Caco-2 (cell line): ENCODE measurements at regions not wholly inside any gene's neighbourhood (a gene's known extent, or its start where the extent isn't known, plus 50 kb on each side); places are given as distances from the start of the nearest gene placed in this dataset.

ENCODE experiments used
- BruUV-seq: library from RNA; stranded (reverse); fragments of 400-500 nt; replicated peaks from 2 replicates; lab custom pipeline; 2021; lab: Mats Ljungman, UMichigan
- CTCF ChIA-PET: fragments of 300-600 bp; sonication (Branson Sonifier 250); formaldehyde crosslinking; loops from one replicate; lab custom pipeline; 2022; ENCODE audit warnings: antibody characterized with exemption; lab: Charles Lee
- POLR2A ChIA-PET: fragments of 300-600 bp; sonication (Branson Sonifier 250); formaldehyde crosslinking; loops from one replicate; lab custom pipeline; 2022; ENCODE audit warnings: antibody characterized with exemption; lab: Charles Lee
- DNase-seq, 2 experiments: peaks; one replicate each; pipeline versions ENCODE4 v3.0.0 to v3.0.0-alpha.2; 2020 to 2022
- H3K27me3 ChIP-seq: replicated peaks from 2 replicates; pipeline ENCODE4 v1.6.0; 2011; ENCODE audit warnings: low read length; ENCODE audit not compliant: control insufficient read depth, insufficient read depth
- H3K36me3 ChIP-seq: 2 replicates; pipeline ENCODE4 v1.5.1; 2011; ENCODE audit warnings: low read length; ENCODE audit not compliant: control insufficient read depth, insufficient read depth
- H3K4me1 ChIP-seq: fragments of 250-450 bp; sonication (Bioruptor Pico); 2 replicates; pipeline ENCODE4 v1.5.1; 2020; ENCODE audit warnings: mild to moderate bottlenecking
- H3K4me3 ChIP-seq: 2 replicates; pipeline ENCODE4 v1.5.1; 2011; ENCODE audit warnings: low read depth, mild to moderate bottlenecking, control low read depth, low read length
- H3K9me3 ChIP-seq: fragments of 250-450 bp; sonication (Bioruptor Pico); 2 replicates; pipeline ENCODE4 v1.5.1; 2020; ENCODE audit warnings: mild to moderate bottlenecking, moderate library complexity
- H3K27ac Mint-ChIP-seq: one replicate; pipeline ENCODE4 v1.8.0; 2022; ENCODE audit warnings: mixed read lengths; ENCODE audit not compliant: unreplicated experiment
- H3K27me3 Mint-ChIP-seq: one replicate; pipeline ENCODE4 v1.8.0; 2022; ENCODE audit warnings: mixed read lengths; ENCODE audit not compliant: insufficient read depth, unreplicated experiment
- H3K36me3 Mint-ChIP-seq: one replicate; pipeline ENCODE4 v1.8.0; 2022; ENCODE audit warnings: mild to moderate bottlenecking, mixed read lengths; ENCODE audit not compliant: insufficient read depth, unreplicated experiment
- H3K4me1 Mint-ChIP-seq: one replicate; pipeline ENCODE4 v1.8.0; 2022; ENCODE audit warnings: low read depth, mixed read lengths; ENCODE audit not compliant: unreplicated experiment
- H3K4me3 Mint-ChIP-seq: one replicate; pipeline ENCODE4 v1.8.0; 2022; ENCODE audit warnings: mild to moderate bottlenecking, moderate library complexity, mixed read lengths; ENCODE audit not compliant: unreplicated experiment
- H3K9me3 Mint-ChIP-seq: one replicate; pipeline ENCODE4 v1.8.0; 2022; ENCODE audit warnings: mixed read lengths; ENCODE audit not compliant: unreplicated experiment
- intact Hi-C: fragments of 100-400 bp; cut with micrococcal nuclease; formaldehyde crosslinking; loops from one replicate; pipeline ENCODE4 v1.10.0; 2022; ENCODE audit not compliant: unreplicated experiment
- TF ChIP-seq, protein P1 (sequence below), 2 experiments: fragments of 200-600 bp in 1 of 2; IDR thresholded peaks; 1 replicate in 1 of 2; 2 replicates in 1 of 2; pipeline versions ENCODE4 v1.5.1 to v1.8.0; 2011 to 2022; ENCODE audit warnings: antibody characterized with exemption in 1 of 2, control low read depth in 1 of 2, inconsistent platforms in 1 of 2, low read depth in 1 of 2, low read length in 1 of 2, mild to moderate bottlenecking in 1 of 2, moderate library complexity in 1 of 2; ENCODE audit not compliant: insufficient read depth in 1 of 2, severe bottlenecking in 1 of 2, unreplicated experiment in 1 of 2

DNA sequence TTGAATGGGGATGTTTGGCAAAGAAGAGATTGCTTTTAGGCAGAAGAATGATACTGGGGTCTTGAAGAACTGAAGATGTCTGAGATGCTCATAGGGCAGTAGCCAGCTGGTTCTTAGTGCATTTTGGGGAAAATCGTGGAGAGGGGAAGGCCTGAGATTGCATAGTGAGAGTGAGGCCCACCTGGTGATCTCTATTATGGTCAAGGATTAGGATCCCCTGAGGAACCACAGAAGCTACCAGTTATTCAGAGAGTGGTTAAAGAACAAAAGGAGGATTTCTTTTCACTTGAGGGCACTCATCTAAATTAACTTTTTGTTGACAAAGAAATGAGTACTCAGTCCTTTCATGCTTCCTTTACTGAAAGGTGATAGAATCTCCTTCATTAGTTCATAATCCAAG is 271.3 kb upstream of the HAND2 start:
- Mint-ChIP-seq H3K4me1 (no peaks in the 10 kb centered on the region), H3K36me3 (no peaks in the 10 kb centered on the region), H3K27ac (no peak overlapping the region), H3K9me3 (no peaks in the 10 kb centered on the region), H3K4me3 (no peak overlapping the region), H3K27me3 (peaks cover 5% of the 10 kb centered on the region)
- no peak overlapping the region for H3K4me3 ChIP-seq
- DNase-seq = no peak
- H3K4me1 ChIP-seq = no peaks in the 10 kb centered on the region
- intact Hi-C loops = no loop called here
- H3K27me3 ChIP-seq = no peaks in the 10 kb centered on the region
- POLR2A ChIA-PET = no interaction called here
- BruUV-seq = no TSS peak
- CTCF ChIA-PET = no interaction called here
- no peaks in the 10 kb centered on the region for H3K36me3 ChIP-seq
- TF ChIP-seq, protein P1, sequence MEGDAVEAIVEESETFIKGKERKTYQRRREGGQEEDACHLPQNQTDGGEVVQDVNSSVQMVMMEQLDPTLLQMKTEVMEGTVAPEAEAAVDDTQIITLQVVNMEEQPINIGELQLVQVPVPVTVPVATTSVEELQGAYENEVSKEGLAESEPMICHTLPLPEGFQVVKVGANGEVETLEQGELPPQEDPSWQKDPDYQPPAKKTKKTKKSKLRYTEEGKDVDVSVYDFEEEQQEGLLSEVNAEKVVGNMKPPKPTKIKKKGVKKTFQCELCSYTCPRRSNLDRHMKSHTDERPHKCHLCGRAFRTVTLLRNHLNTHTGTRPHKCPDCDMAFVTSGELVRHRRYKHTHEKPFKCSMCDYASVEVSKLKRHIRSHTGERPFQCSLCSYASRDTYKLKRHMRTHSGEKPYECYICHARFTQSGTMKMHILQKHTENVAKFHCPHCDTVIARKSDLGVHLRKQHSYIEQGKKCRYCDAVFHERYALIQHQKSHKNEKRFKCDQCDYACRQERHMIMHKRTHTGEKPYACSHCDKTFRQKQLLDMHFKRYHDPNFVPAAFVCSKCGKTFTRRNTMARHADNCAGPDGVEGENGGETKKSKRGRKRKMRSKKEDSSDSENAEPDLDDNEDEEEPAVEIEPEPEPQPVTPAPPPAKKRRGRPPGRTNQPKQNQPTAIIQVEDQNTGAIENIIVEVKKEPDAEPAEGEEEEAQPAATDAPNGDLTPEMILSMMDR (IDR thresholded peaks at IDR 0.05; ENCODE audit: insufficient read depth in 1 of 2, low read depth in 1 of 2, low read length in 1 of 2, severe bottlenecking in 1 of 2, unreplicated experiment in 1 of 2) = no peak
- H3K9me3 ChIP-seq = no peaks in the 10 kb centered on the region

DNA sequence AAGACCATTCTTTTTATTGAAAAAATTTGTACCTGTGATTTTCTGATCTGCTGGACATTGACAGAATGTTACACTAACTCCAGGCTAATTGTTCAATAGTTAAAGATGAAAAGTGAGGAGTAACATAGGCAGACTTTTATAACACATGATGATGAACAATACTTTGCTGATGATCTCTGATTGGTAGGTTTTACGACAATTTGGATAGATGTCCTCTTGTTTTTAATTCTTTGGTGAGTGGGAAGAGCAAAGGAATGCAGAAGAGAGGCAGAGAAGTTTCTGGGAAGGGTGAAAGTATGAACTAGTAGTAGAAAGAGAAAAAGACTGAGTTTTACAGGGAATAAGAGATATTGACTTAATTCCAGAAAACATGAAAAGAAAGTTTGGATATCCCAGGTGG is 267.3 kb upstream of the HAND2 start:
- Histone ChIP-seq H3K27me3 (no peaks in the 10 kb centered on the region), H3K36me3 (no peaks in the 10 kb centered on the region), H3K9me3 (no peaks in the 10 kb centered on the region), H3K4me3 (no peak overlapping the region), H3K4me1 (no peaks in the 10 kb centered on the region)
- DNase-seq = no peak
- Mint-ChIP-seq H3K27me3 (peaks cover 5% of the 10 kb centered on the region), H3K4me3 (no peak overlapping the region), H3K4me1 (no peaks in the 10 kb centered on the region), H3K27ac (no peak overlapping the region), H3K9me3 (no peaks in the 10 kb centered on the region), H3K36me3 (no peaks in the 10 kb centered on the region)
- CTCF ChIA-PET = no interaction called here
- TF ChIP-seq, protein P1 (IDR thresholded peaks at IDR 0.05; ENCODE audit: insufficient read depth in 1 of 2, low read depth in 1 of 2, low read length in 1 of 2, severe bottlenecking in 1 of 2, unreplicated experiment in 1 of 2) = no peak
- BruUV-seq = no TSS peak
- intact Hi-C loops = no loop called here
- POLR2A ChIA-PET = no interaction called here

DNA sequence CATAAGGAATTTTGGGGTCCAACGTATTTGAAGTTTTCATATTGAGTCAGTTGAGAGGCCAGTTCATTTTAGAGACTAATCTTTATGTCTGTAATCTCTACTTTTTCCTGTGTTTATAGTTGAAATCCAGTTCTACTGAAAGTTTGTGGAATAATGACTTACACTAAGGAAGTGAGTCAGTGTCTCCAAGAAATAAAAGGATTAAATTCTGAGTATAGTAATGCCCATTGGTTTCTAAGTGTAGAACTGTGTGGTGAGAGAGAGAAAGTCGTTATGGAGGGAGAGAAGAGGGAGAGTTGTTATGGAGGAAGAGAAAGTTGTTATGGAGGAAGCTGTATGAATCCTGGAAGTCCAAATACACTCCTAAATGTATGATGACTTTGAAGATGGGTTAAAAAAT is 264.6 kb upstream of the HAND2 start:
- no peaks in the 10 kb centered on the region for H3K36me3 ChIP-seq
- POLR2A ChIA-PET = no interaction called here
- Mint-ChIP-seq H3K27ac (no peak overlapping the region), H3K4me3 (no peak overlapping the region), H3K36me3 (no peaks in the 10 kb centered on the region), H3K4me1 (no peaks in the 10 kb centered on the region), H3K27me3 (no peaks in the 10 kb centered on the region), H3K9me3 (no peaks in the 10 kb centered on the region)
- intact Hi-C loops = no loop called here
- TF ChIP-seq, protein P1 (IDR thresholded peaks at IDR 0.05; ENCODE audit: insufficient read depth in 1 of 2, low read depth in 1 of 2, low read length in 1 of 2, severe bottlenecking in 1 of 2, unreplicated experiment in 1 of 2) = no peak
- no peaks in the 10 kb centered on the region for H3K4me1 ChIP-seq
- DNase-seq = no peak
- CTCF ChIA-PET = no interaction called here
- no TSS peak for BruUV-seq
- no peak overlapping the region for H3K4me3 ChIP-seq
- H3K27me3 ChIP-seq = no peaks in the 10 kb centered on the region
- H3K9me3 ChIP-seq = no peaks in the 10 kb centered on the region
